ENCODE measurements at regions not wholly inside any gene's neighbourhood (a gene's known extent, or its start where the extent isn't known, plus 50 kb on each side); places are given as distances from the start of the nearest gene placed in this dataset.

DNA sequence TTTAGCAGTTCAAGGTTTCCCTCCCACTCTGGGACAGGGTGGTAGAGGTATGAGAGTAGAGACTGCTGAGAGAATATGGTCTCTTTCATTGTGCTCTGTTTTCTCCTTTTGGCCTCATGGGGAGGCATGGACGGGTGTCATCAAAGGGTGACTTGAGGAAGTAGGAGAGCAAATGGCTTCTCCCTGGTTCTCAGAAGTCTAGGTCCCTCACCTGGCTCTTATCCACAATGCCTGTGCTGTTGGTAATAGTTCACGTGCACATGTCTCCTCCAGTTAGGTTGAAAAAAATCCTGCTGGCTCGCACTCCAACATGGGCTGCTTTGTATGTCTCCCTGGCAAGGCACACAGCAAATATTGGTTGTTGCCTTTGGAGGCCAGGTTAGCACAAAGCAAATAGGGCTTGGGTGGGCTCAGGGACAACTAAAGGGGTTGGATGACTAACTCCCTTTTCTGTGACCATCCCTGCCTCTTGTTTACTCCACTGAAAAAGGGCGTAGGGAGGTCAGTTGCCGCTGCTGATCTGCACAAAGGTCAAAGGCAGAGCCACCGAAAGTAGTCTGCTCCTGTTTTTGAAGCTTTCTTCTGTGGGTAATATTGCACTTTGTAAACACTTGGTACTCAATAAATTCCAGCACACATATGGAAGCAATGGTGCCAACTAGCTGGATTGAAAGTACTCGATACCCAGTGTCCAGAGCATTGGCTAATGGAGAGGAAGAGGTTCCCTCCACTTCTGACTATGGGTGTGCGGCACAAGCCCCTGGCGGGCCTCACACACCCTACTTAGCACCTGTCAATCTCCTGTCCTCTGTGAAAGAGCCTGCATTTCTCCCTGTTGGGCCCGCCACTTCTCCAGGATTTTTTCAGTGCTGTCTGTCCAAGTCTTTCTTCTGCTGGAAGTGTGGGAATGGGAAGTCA, 121.8 kb downstream of the SLC38A6 start:
- no peak for DNase-seq (ENCODE audit: low read depth)
- no peak for TF ChIP-seq POLR2A (IDR thresholded peaks at IDR 0.05; ENCODE audit: extremely low read depth, insufficient read length)
- TF ChIP-seq MYC (IDR thresholded peaks at IDR 0.05; ENCODE audit: low read depth, low read length) = no peak
- TF ChIP-seq, protein P1, sequence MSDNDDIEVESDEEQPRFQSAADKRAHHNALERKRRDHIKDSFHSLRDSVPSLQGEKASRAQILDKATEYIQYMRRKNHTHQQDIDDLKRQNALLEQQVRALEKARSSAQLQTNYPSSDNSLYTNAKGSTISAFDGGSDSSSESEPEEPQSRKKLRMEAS (IDR thresholded peaks at IDR 0.05; ENCODE audit: low read depth, low read length) = no peak
- TF ChIP-seq, protein P2, sequence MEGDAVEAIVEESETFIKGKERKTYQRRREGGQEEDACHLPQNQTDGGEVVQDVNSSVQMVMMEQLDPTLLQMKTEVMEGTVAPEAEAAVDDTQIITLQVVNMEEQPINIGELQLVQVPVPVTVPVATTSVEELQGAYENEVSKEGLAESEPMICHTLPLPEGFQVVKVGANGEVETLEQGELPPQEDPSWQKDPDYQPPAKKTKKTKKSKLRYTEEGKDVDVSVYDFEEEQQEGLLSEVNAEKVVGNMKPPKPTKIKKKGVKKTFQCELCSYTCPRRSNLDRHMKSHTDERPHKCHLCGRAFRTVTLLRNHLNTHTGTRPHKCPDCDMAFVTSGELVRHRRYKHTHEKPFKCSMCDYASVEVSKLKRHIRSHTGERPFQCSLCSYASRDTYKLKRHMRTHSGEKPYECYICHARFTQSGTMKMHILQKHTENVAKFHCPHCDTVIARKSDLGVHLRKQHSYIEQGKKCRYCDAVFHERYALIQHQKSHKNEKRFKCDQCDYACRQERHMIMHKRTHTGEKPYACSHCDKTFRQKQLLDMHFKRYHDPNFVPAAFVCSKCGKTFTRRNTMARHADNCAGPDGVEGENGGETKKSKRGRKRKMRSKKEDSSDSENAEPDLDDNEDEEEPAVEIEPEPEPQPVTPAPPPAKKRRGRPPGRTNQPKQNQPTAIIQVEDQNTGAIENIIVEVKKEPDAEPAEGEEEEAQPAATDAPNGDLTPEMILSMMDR (IDR thresholded peaks at IDR 0.05; ENCODE audit: low read depth, low read length) = no peak
- H3K4me3 ChIP-seq (ENCODE audit: low read depth, low read length) = no peak overlapping the region
